ENCODE measurements at regions not wholly inside any gene's neighbourhood (a gene's known extent, or its start where the extent isn't known, plus 50 kb on each side); places are given as distances from the start of the nearest gene placed in this dataset.

DNA sequence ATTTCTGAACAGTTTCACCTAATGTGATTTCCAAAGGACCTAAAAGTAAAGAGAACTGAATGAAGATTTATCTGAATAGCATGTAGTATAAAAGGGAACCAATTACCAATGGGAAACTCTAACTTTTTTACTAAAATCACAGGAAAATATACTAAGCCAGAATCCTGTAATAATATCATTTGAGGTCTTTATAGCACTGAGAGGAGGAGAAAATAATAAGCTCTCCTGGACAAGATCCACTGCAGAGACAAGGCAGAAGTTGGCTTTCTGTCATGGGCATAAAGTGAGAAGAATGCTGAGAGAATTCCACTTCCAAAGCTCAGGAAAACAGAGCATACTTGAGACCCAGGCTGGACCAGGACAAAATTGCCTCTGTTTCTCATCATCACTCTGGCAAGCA lies 1131.4 kb downstream of the SORCS1 start:
- TF ChIP-seq, protein P1, sequence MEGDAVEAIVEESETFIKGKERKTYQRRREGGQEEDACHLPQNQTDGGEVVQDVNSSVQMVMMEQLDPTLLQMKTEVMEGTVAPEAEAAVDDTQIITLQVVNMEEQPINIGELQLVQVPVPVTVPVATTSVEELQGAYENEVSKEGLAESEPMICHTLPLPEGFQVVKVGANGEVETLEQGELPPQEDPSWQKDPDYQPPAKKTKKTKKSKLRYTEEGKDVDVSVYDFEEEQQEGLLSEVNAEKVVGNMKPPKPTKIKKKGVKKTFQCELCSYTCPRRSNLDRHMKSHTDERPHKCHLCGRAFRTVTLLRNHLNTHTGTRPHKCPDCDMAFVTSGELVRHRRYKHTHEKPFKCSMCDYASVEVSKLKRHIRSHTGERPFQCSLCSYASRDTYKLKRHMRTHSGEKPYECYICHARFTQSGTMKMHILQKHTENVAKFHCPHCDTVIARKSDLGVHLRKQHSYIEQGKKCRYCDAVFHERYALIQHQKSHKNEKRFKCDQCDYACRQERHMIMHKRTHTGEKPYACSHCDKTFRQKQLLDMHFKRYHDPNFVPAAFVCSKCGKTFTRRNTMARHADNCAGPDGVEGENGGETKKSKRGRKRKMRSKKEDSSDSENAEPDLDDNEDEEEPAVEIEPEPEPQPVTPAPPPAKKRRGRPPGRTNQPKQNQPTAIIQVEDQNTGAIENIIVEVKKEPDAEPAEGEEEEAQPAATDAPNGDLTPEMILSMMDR (IDR thresholded peaks at IDR 0.05; ENCODE audit: insufficient read depth, low read length, poor library complexity, severe bottlenecking) = no peak
- no peak for TF ChIP-seq EZH2phosphoT487 (conservative IDR thresholded peaks at IDR 0.05; ENCODE audit: low read length)
